ENCODE measurements at regions not wholly inside any gene's neighbourhood (a gene's known extent, or its start where the extent isn't known, plus 50 kb on each side); places are given as distances from the start of the nearest gene placed in this dataset.

DNA sequence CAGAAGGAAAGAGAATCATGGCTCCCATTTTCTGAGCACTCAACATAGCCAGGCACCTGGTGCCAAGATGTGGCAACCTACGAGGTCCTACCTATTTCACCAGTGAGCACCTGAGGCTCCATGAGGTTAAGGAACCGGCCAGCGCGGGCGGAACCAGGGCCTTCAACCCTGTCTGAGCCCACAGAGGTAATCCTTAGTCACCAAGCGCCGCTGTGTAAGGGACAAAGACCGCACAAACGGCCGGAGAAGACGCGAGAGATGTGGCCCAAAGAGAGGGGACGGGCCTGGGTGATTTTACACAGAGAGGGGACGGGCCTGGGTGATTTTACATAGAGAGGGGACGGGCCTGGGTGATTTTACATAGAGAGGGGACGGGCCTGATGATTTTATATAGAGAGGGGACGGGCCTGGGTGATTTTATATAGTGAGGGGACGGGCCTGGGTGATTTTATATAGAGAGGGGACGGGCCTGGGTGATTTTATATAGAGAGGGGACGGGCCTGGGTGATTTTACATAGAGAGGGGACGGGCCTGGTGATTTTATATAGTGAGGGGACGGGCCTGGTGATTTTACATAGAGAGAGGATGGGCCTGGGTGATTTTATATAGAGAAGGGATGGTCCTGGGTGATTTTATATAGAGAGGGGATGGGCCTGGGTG lies 114.2 kb downstream of the SMIM20 start:
- H3K36me3 ChIP-seq (replicated peaks; ENCODE audit: insufficient read depth, low read depth) = no peaks in the 10 kb centered on the region
- H3K79me2 ChIP-seq = no peaks in the 10 kb centered on the region
- no peak overlapping the region for H3K4me3 ChIP-seq
- no peaks in the 10 kb centered on the region for H3K9me2 ChIP-seq (replicated peaks; ENCODE audit: insufficient read depth)
- WGBS (ENCODE audit: low lambda C conversion rate, missing lambda C conversion rate) = 91% methylated on average over 19 of the region's 22 CpGs
- H4K20me1 ChIP-seq (ENCODE audit: insufficient read depth, poor library complexity, severe bottlenecking) = no peaks in the 10 kb centered on the region
- H3K4me1 ChIP-seq (ENCODE audit: insufficient read depth) = peaks cover 31% of the 10 kb centered on the region
- no peaks in the 10 kb centered on the region for H3K27me3 ChIP-seq
- no peak overlapping the region for H2AFZ ChIP-seq
- no peak for TF ChIP-seq EZH2 (IDR thresholded peaks at IDR 0.05; ENCODE audit: borderline replicate concordance)
- TF ChIP-seq, protein P1, sequence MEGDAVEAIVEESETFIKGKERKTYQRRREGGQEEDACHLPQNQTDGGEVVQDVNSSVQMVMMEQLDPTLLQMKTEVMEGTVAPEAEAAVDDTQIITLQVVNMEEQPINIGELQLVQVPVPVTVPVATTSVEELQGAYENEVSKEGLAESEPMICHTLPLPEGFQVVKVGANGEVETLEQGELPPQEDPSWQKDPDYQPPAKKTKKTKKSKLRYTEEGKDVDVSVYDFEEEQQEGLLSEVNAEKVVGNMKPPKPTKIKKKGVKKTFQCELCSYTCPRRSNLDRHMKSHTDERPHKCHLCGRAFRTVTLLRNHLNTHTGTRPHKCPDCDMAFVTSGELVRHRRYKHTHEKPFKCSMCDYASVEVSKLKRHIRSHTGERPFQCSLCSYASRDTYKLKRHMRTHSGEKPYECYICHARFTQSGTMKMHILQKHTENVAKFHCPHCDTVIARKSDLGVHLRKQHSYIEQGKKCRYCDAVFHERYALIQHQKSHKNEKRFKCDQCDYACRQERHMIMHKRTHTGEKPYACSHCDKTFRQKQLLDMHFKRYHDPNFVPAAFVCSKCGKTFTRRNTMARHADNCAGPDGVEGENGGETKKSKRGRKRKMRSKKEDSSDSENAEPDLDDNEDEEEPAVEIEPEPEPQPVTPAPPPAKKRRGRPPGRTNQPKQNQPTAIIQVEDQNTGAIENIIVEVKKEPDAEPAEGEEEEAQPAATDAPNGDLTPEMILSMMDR (IDR thresholded peaks at IDR 0.05; ENCODE audit: poor library complexity) = no peak
- TF ChIP-seq EZH2phosphoT487 (IDR thresholded peaks at IDR 0.05; ENCODE audit: low read depth, severe bottlenecking, unreplicated experiment) = no peak
- no peak overlapping the region for H3K27ac ChIP-seq
- H3K4me2 ChIP-seq = peak overlapping the region; percentile 83
- no peak for DNase-seq (ENCODE audit: low spot score)
- H3K9me3 ChIP-seq (ENCODE audit: low read depth) = no peaks in the 10 kb centered on the region

DNA sequence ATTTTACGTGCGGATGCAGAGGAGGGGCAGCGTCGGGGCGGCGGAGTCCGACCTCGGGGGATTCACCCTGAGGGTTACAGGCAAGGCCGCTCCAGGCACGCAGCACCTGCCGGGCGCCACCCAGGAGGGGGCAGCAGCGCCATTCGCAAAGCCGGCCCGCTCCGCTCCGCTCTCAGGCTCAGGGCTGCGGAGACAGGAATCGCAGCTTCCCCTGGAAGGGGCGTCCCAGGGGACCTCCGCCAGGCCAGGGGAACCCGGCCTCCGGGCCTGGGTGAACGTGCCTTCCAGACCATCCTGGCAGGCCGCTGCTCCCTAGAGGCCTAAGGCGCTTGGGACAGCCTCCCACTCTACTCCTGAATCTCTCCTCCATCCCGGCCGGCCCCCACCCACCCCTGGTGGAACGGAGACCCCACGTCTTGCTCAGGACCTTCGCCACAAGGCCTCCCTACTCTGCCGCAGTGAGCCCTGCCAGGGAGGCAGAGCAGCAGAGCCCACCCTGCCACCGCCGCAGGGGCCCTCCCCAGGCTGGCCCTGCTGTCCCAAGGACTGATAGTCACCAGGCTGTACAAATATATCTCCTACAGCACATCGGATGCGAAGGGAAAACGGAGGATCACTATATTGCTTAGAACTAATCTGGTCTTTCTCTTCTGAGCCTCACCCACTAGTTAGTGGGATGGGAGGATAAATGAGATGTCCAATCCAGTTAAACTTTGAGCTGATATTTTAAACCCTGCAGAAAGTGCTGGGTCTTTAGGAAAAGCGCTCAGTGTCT lies 115.0 kb downstream of the SMIM20 start:
- H3K79me2 ChIP-seq = no peaks in the 10 kb centered on the region
- H3K36me3 ChIP-seq (replicated peaks; ENCODE audit: insufficient read depth, low read depth) = no peaks in the 10 kb centered on the region
- H2AFZ ChIP-seq = peak overlapping the region; percentile 60
- H4K20me1 ChIP-seq (ENCODE audit: insufficient read depth, poor library complexity, severe bottlenecking) = no peaks in the 10 kb centered on the region
- no peaks in the 10 kb centered on the region for H3K9me2 ChIP-seq (replicated peaks; ENCODE audit: insufficient read depth)
- no peak overlapping the region for H3K27ac ChIP-seq
- H3K27me3 ChIP-seq = no peaks in the 10 kb centered on the region
- TF ChIP-seq EZH2 (IDR thresholded peaks at IDR 0.05; ENCODE audit: borderline replicate concordance) = no peak
- TF ChIP-seq, protein P1 (IDR thresholded peaks at IDR 0.05; ENCODE audit: poor library complexity) = peak; percentile 81
- H3K4me2 ChIP-seq = peak overlapping the region; percentile 83
- DNase-seq (ENCODE audit: low spot score) = peak; percentile 90
- H3K4me1 ChIP-seq (ENCODE audit: insufficient read depth) = peaks cover 25% of the 10 kb centered on the region
- H3K9me3 ChIP-seq (ENCODE audit: low read depth) = no peaks in the 10 kb centered on the region
- H3K4me3 ChIP-seq = no peak overlapping the region
- WGBS (ENCODE audit: low lambda C conversion rate, missing lambda C conversion rate) = 31% methylated on average over 23 of the region's 39 CpGs

DNA sequence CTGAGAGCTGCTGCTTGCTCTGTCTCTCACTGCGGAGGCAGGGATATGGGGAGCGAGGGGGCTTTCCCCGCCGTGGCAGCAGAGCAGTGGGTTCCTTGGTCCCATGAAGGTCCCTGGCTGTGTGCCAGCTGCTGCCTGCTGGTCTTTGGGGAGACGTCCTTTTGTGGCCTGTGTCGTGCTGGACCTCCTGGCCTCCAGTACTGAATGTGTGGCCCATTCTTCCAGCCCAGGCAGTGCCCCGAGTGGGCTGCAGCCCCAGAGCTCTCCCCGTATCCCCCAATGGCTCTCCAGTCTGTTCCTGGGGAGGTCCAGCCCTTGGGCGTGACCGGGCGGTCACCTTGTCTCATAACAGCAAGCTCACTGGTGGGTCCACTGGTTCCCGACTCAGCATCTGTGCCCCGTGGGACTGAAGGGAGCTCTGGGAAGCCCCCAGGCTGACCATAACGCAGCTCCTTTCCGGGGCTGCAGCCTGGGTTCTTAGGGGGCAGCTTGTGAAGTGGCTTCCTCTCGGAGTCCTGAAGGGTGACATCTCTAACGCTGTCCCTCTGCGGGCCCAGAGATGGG lies 115.6 kb downstream of the SMIM20 start:
- TF ChIP-seq, protein P1 (IDR thresholded peaks at IDR 0.05; ENCODE audit: poor library complexity) = no peak
- TF ChIP-seq EZH2 (IDR thresholded peaks at IDR 0.05; ENCODE audit: borderline replicate concordance) (no peak), EZH2phosphoT487 (IDR thresholded peaks at IDR 0.05; ENCODE audit: low read depth, severe bottlenecking, unreplicated experiment) (no peak)
- H3K36me3 ChIP-seq (replicated peaks; ENCODE audit: insufficient read depth, low read depth) = no peaks in the 10 kb centered on the region
- no peaks in the 10 kb centered on the region for H3K9me3 ChIP-seq (ENCODE audit: low read depth)
- no peak overlapping the region for H2AFZ ChIP-seq
- H3K4me2 ChIP-seq = no peak overlapping the region
- peaks cover 24% of the 10 kb centered on the region for H3K4me1 ChIP-seq (ENCODE audit: insufficient read depth)
- no peak overlapping the region for H3K27ac ChIP-seq
- no peaks in the 10 kb centered on the region for H4K20me1 ChIP-seq (ENCODE audit: insufficient read depth, poor library complexity, severe bottlenecking)
- no peak overlapping the region for H3K4me3 ChIP-seq
- no peaks in the 10 kb centered on the region for H3K79me2 ChIP-seq
- no peaks in the 10 kb centered on the region for H3K27me3 ChIP-seq
- no peak for DNase-seq (ENCODE audit: low spot score)
- 80% methylated on average over 18 of the region's 18 CpGs for WGBS (ENCODE audit: low lambda C conversion rate, missing lambda C conversion rate)
- H3K9me2 ChIP-seq (replicated peaks; ENCODE audit: insufficient read depth) = no peaks in the 10 kb centered on the region

All from hepatocyte (in vitro differentiated cells).